Islet precursor cell (in vitro differentiated cells): ENCODE measurements at regions not wholly inside any gene's neighbourhood (a gene's known extent, or its start where the extent isn't known, plus 50 kb on each side); places are given as distances from the start of the nearest gene placed in this dataset.
A peak's percentile ranks its signal among the peaks of the same experiment; 100 is the strongest.
"Not testable (repeated sequence)": the region's sequence is repeated elsewhere in the genome, so short reads cannot be mapped to it uniquely, and the experiment has no call there.

Source experiments
- DNase-seq: peaks from one replicate; pipeline ENCODE4 v3.0.0-alpha.2; 2018

GRCh38 chr4:96455045-96455720 lies 615.3 kb downstream of the PDHA2 start:
- DNase-seq = no peak

- DNase-seq = not testable (repeated sequence)
Measured at GRCh38 chr4:96458031-96458430, 618.1 kb downstream of the PDHA2 start.

GRCh38 chr4:96459105-96459504 lies 619.2 kb downstream of the PDHA2 start:
- no peak for DNase-seq

- no peak for DNase-seq
Measured at GRCh38 chr4:96465834-96466233, 625.9 kb downstream of the PDHA2 start.

GRCh38 chr4:96471956-96472867 lies 632.3 kb downstream of the PDHA2 start:
- no peak for DNase-seq

GRCh38 chr4:96473246-96473645 lies 633.4 kb downstream of the PDHA2 start:
- DNase-seq = no peak

GRCh38 chr4:96483308-96484030 lies 643.6 kb downstream of the PDHA2 start:
- DNase-seq = peak; percentile 59

- no peak for DNase-seq
Measured at GRCh38 chr4:96486563-96486962, 646.7 kb downstream of the PDHA2 start.

- DNase-seq = no peak
Measured at GRCh38 chr4:96497621-96498020, 657.7 kb downstream of the PDHA2 start.

GRCh38 chr4:96504386-96504785 lies 664.5 kb downstream of the PDHA2 start:
- no peak for DNase-seq

- no peak for DNase-seq
Measured at GRCh38 chr4:96509039-96509741, 669.3 kb downstream of the PDHA2 start.

GRCh38 chr4:96519291-96519690 lies 679.4 kb downstream of the PDHA2 start:
- no peak for DNase-seq

GRCh38 chr4:96521046-96521536 lies 681.2 kb downstream of the PDHA2 start:
- no peak for DNase-seq

GRCh38 chr4:96523611-96524010 lies 683.7 kb downstream of the PDHA2 start:
- DNase-seq = no peak

- peak; percentile 81 for DNase-seq
Measured at GRCh38 chr4:96524311-96524875, 684.5 kb downstream of the PDHA2 start.

GRCh38 chr4:96525898-96526297 lies 686.0 kb downstream of the PDHA2 start:
- no peak for DNase-seq

- no peak for DNase-seq
Measured at GRCh38 chr4:96526625-96527024, 686.7 kb downstream of the PDHA2 start.

- no peak for DNase-seq
Measured at GRCh38 chr4:96531836-96532235, 691.9 kb downstream of the PDHA2 start.

GRCh38 chr4:96543346-96543745 lies 703.5 kb downstream of the PDHA2 start:
- no peak for DNase-seq

- DNase-seq = no peak
Measured at GRCh38 chr4:96558466-96558865, 718.6 kb downstream of the PDHA2 start.

GRCh38 chr4:96566755-96567154 lies 726.9 kb downstream of the PDHA2 start:
- no peak for DNase-seq

GRCh38 chr4:96585304-96585703 lies 745.4 kb downstream of the PDHA2 start:
- DNase-seq = no peak
